H1 (cell line): ENCODE measurements at regions not wholly inside any gene's neighbourhood (a gene's known extent, or its start where the extent isn't known, plus 50 kb on each side); places are given as distances from the start of the nearest gene placed in this dataset.

Experiments
- CTCF ChIA-PET: fragments of 300-600 bp; sonication (Branson Sonifier 250); formaldehyde crosslinking; loops from one replicate; lab custom pipeline; 2021; ENCODE audit not compliant: partially characterized antibody; lab: Charles Lee
- POLR2A ChIA-PET: fragments of 300-600 bp; sonication (Branson Sonifier 250); formaldehyde crosslinking; loops from one replicate; lab custom pipeline; 2021; ENCODE audit warnings: inconsistent platforms; ENCODE audit not compliant: partially characterized antibody; lab: Charles Lee
- DNase-seq, 2 experiments: peaks; one replicate each; pipeline versions ENCODE4 v3.0.0 to v3.0.0-alpha.2; 2010 to 2022; ENCODE audit warnings: low spot score in 2 of 2, low read depth in 1 of 2, mixed read lengths in 1 of 2
- FAIRE-seq: peaks from 2 replicates; lab custom pipeline; 2011; peaks lifted over from hg19 to GRCh38; lab: Jason Lieb, UNC
- H2AFZ ChIP-seq: 2 replicates; pipeline ENCODE4 v1.8.1; 2012; ENCODE audit warnings: low read length, inconsistent platforms
- H2AK5ac ChIP-seq: 2 replicates; pipeline ENCODE4 v1.6.1; 2013; ENCODE audit warnings: low read depth, low read length
- H2BK120ac ChIP-seq: replicated peaks from 2 replicates; pipeline ENCODE3; 2013; ENCODE audit warnings: low read depth, low read length, inconsistent platforms
- H2BK12ac ChIP-seq: 2 replicates; pipeline ENCODE4 v1.6.1; 2013; ENCODE audit warnings: low read depth, low read length
- H2BK15ac ChIP-seq: 2 replicates; pipeline ENCODE4 v1.6.1; 2013; ENCODE audit warnings: low read length
- H2BK20ac ChIP-seq: 2 replicates; pipeline ENCODE4 v1.6.1; 2013; ENCODE audit warnings: low read length
- H2BK5ac ChIP-seq: 2 replicates; pipeline ENCODE4 v1.6.1; 2013; ENCODE audit warnings: low read depth, low read length
- H3K14ac ChIP-seq: 2 replicates; pipeline ENCODE4 v1.6.1; 2013; ENCODE audit warnings: inconsistent platforms; ENCODE audit not compliant: insufficient read length
- H3K18ac ChIP-seq: 2 replicates; pipeline ENCODE4 v1.6.1; 2013; ENCODE audit warnings: low read length; ENCODE audit errors: extremely low read depth
- H3K23ac ChIP-seq: 2 replicates; pipeline ENCODE4 v1.6.1; 2013; ENCODE audit warnings: inconsistent platforms; ENCODE audit not compliant: insufficient read length
- H3K23me2 ChIP-seq: 2 replicates; pipeline ENCODE4 v1.6.1; 2013; ENCODE audit warnings: low read depth, low read length
- H3K27ac ChIP-seq: 2 replicates; pipeline ENCODE4 v1.6.1; 2011; ENCODE audit warnings: low read depth, low read length, inconsistent platforms
- H3K27me3 ChIP-seq, 4 experiments: replicated peaks in 1 of 4; 1 replicate in 1 of 4; 2 replicates in 3 of 4; pipeline versions ENCODE4 v1.6.1 to v1.8.1; 2011 to 2013; ENCODE audit warnings: low read length in 3 of 4, mild to moderate bottlenecking in 3 of 4, inconsistent platforms in 2 of 4, mixed read lengths in 2 of 4, moderate library complexity in 1 of 4; ENCODE audit not compliant: control insufficient read depth in 3 of 4, insufficient read depth in 3 of 4; ENCODE audit errors: extremely low read depth in 1 of 4
- H3K36me3 ChIP-seq, 4 experiments: 2 replicates each; pipeline versions ENCODE4 v1.6.1 to v1.8.1; 2011 to 2013; ENCODE audit warnings: mild to moderate bottlenecking in 4 of 4, low read length in 3 of 4, moderate library complexity in 2 of 4, control low read depth in 1 of 4, inconsistent platforms in 1 of 4; ENCODE audit not compliant: insufficient read depth in 4 of 4, control insufficient read depth in 2 of 4
- H3K4ac ChIP-seq: replicated peaks from 2 replicates; pipeline ENCODE3; 2013; ENCODE audit warnings: low read length, low read depth, mixed read lengths, inconsistent platforms; ENCODE audit not compliant: insufficient read length
- H3K4me1 ChIP-seq, 4 experiments: replicated peaks in 1 of 4; 1 replicate in 1 of 4; 2 replicates in 3 of 4; pipeline versions ENCODE4 v1.6.1 to v1.8.1; 2011 to 2013; ENCODE audit warnings: low read length in 3 of 4, inconsistent platforms in 2 of 4, mixed read lengths in 1 of 4; ENCODE audit not compliant: insufficient read depth in 4 of 4, control insufficient read depth in 3 of 4
- H3K4me2 ChIP-seq, 2 experiments: 2 replicates each; pipeline versions ENCODE4 v1.6.1 to v1.8.1; 2011 to 2013; ENCODE audit warnings: low read depth in 2 of 2, low read length in 2 of 2, control low read depth in 1 of 2, inconsistent platforms in 1 of 2, mild to moderate bottlenecking in 1 of 2; ENCODE audit not compliant: insufficient read depth in 1 of 2
- H3K4me3 ChIP-seq, 4 experiments: fragments of 200-600, 300-600 bp in 1 of 4; sonication (generic), shearing (Covaris generic), sonication (Bioruptor Twin) in 1 of 4; 2 replicates each; pipeline versions ENCODE4 v1.5.1 to v1.8.1; 2011 to 2016; ENCODE audit warnings: low read length in 4 of 4, low read depth in 3 of 4, control low read depth in 2 of 4, inconsistent platforms in 2 of 4, mild to moderate bottlenecking in 2 of 4, mixed read lengths in 1 of 4, moderate library complexity in 1 of 4; ENCODE audit not compliant: insufficient read depth in 2 of 4; ENCODE audit errors: extremely low read depth in 1 of 4
- H3K56ac ChIP-seq: replicated peaks from 2 replicates; pipeline ENCODE3; 2013; ENCODE audit warnings: low read depth, mild to moderate bottlenecking, mixed read lengths, low read length, inconsistent platforms; ENCODE audit not compliant: insufficient read length
- H3K79me1 ChIP-seq: 2 replicates; pipeline ENCODE4 v1.6.1; 2013; ENCODE audit warnings: low read depth, low read length, control low read depth
- H3K79me2 ChIP-seq, 2 experiments: 2 replicates each; pipeline versions ENCODE4 v1.6.1 to v1.8.1; 2012 to 2013; ENCODE audit warnings: low read length in 2 of 2, mild to moderate bottlenecking in 2 of 2, inconsistent platforms in 1 of 2; ENCODE audit not compliant: insufficient read depth in 2 of 2, control insufficient read depth in 1 of 2
- H3K9ac ChIP-seq, 4 experiments: replicated peaks in 1 of 4; 1 replicate in 1 of 4; 2 replicates in 3 of 4; pipeline versions ENCODE4 v1.6.1 to v1.8.1; 2011 to 2013; ENCODE audit warnings: low read depth in 3 of 4, low read length in 3 of 4, control low read depth in 2 of 4, mild to moderate bottlenecking in 2 of 4, moderate library complexity in 2 of 4, inconsistent platforms in 1 of 4; ENCODE audit errors: extremely low read depth in 1 of 4
- H3K9me3 ChIP-seq, 2 experiments: 2 replicates each; pipeline versions ENCODE4 v1.6.1 to v1.8.1; 2012 to 2013; ENCODE audit warnings: mild to moderate bottlenecking in 2 of 2, moderate library complexity in 2 of 2, control low read depth in 1 of 2, inconsistent platforms in 1 of 2, low read depth in 1 of 2, low read length in 1 of 2, mixed read lengths in 1 of 2; ENCODE audit not compliant: insufficient read depth in 2 of 2
- H4K20me1 ChIP-seq, 2 experiments: replicated peaks in 1 of 2; 2 replicates each; pipeline versions ENCODE3 to v1.8.1; 2011 to 2013; ENCODE audit warnings: inconsistent platforms in 2 of 2, low read length in 2 of 2, mild to moderate bottlenecking in 1 of 2; ENCODE audit not compliant: insufficient read depth in 2 of 2, control insufficient read depth in 1 of 2
- H4K5ac ChIP-seq: 2 replicates; pipeline ENCODE4 v1.6.1; 2013; ENCODE audit warnings: low read length, low read depth, mixed read lengths, inconsistent platforms; ENCODE audit not compliant: insufficient read length
- H4K8ac ChIP-seq: 2 replicates; pipeline ENCODE4 v1.8.0; 2013; ENCODE audit warnings: mild to moderate bottlenecking, moderate library complexity, low read length, inconsistent platforms; ENCODE audit not compliant: insufficient read depth; ENCODE audit errors: extremely low read depth
- H4K91ac ChIP-seq: replicated peaks from 2 replicates; pipeline ENCODE3; 2013; ENCODE audit warnings: low read length, mixed read lengths, inconsistent platforms; ENCODE audit not compliant: insufficient read length
- ASH2L ChIP-seq: fragments of 200-600, 300-600 bp; sonication (generic); IDR thresholded peaks from one replicate; pipeline ENCODE4 v1.7.1; 2017; ENCODE audit warnings: low read length
- CBX8 ChIP-seq: fragments of 300-800, 300-1000 bp; sonication (generic); IDR thresholded peaks from 2 replicates; pipeline ENCODE4 v1.7.1; 2016; ENCODE audit warnings: low read depth, low read length, borderline replicate concordance
- CTBP2 ChIP-seq: IDR thresholded peaks from 2 replicates; pipeline ENCODE4 v1.7.0; 2011; ENCODE audit warnings: borderline replicate concordance, mild to moderate bottlenecking, moderate library complexity, mixed read lengths, low read length; ENCODE audit not compliant: insufficient read depth, insufficient read length
- EGR1 ChIP-seq: IDR thresholded peaks from 2 replicates; pipeline ENCODE4 v1.6.1; 2011; ENCODE audit warnings: low read depth, low read length, borderline replicate concordance
- EZH2 ChIP-seq: fragments of 200-600 bp; sonication (generic); IDR thresholded peaks from 2 replicates; pipeline ENCODE4 v1.7.1; 2012; ENCODE audit warnings: low read depth, mild to moderate bottlenecking, moderate library complexity, low read length, inconsistent platforms; ENCODE audit not compliant: severe bottlenecking
- JUN ChIP-seq: IDR thresholded peaks from 2 replicates; pipeline ENCODE4 v1.6.1; 2011; ENCODE audit warnings: low read depth, mild to moderate bottlenecking, improper control_type of control experiment, low read length
- NANOG ChIP-seq: IDR thresholded peaks from 2 replicates; pipeline ENCODE4 v1.6.1; 2011; ENCODE audit warnings: low read length, low read depth, mild to moderate bottlenecking, inconsistent platforms; ENCODE audit not compliant: insufficient read depth, poor library complexity, severe bottlenecking
- NRF1 ChIP-seq: IDR thresholded peaks from 2 replicates; pipeline ENCODE4 v1.6.1; 2011; ENCODE audit warnings: mild to moderate bottlenecking, low read depth, low read length, improper control_type of control experiment
- PHF8 ChIP-seq: fragments of 200-600 bp; sonication (generic); conservative IDR thresholded peaks from 2 replicates; pipeline ENCODE4 v1.7.1; 2012; ENCODE audit warnings: low read depth, mild to moderate bottlenecking, inconsistent platforms, low read length, moderate library complexity
- SRF ChIP-seq: IDR thresholded peaks from 2 replicates; pipeline ENCODE4 v1.6.1; 2011; ENCODE audit warnings: mild to moderate bottlenecking, low read depth, low read length, moderate library complexity
- TAF7 ChIP-seq: optimal IDR thresholded peaks from 2 replicates; pipeline ENCODE3; 2011; ENCODE audit warnings: low read depth, mild to moderate bottlenecking, inconsistent platforms, low read length, moderate library complexity, borderline replicate concordance
- TEAD4 ChIP-seq: IDR thresholded peaks from 2 replicates; pipeline ENCODE4 v1.6.1; 2012; ENCODE audit warnings: low read depth, low read length, inconsistent platforms, mixed read lengths
- WGBS, 2 experiments: shearing (Covaris generic) in 1 of 2; methylation state at CpG; one replicate each; pipeline versions ENCODE4 v1.1.6 to v1.1.7; 2013 to 2015; ENCODE audit warnings: low lambda C conversion rate in 2 of 2, mixed read lengths in 2 of 2, inconsistent platforms in 1 of 2, low coverage in 1 of 2, missing lambda C conversion rate in 1 of 2; ENCODE audit not compliant: insufficient replicate concordance in 2 of 2, insufficient coverage in 1 of 2, insufficient read length in 1 of 2; ENCODE audit errors: extremely low coverage in 1 of 2, missing lambda C conversion rate in 1 of 2; 5-methylcytosine and 5-hydroxymethylcytosine counted together
- TF ChIP-seq, protein P1 (sequence below): IDR thresholded peaks from 2 replicates; pipeline ENCODE4 v1.6.1; 2011; ENCODE audit warnings: low read depth, mild to moderate bottlenecking, low read length; ENCODE audit not compliant: insufficient read depth

DNA sequence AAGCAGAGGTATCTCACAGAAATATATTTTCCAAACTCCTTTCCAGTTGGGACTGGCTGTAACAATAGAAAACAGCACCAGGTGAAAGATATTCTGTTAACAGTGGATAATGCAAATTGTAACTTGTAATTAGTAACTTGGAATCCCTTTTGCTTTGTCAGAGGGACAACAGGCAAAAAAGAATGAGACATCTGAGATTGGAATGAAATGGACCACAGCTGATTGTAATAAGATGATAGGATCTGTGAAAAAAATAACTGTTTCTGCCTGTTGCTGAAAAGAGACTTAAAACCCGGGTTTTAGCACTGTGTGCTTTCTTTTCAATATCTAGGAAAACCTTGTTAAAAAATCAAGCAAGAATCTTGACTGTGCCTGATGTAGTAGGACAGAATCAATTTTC lies 655.7 kb downstream of the METTL15 start:
- H3K56ac ChIP-seq = no peak overlapping the region

More for the DNA sequence above, 655.7 kb downstream of the METTL15 start:
- H2BK5ac ChIP-seq = no peak overlapping the region
- no peak overlapping the region for H3K4me3 ChIP-seq
- H3K27me3 ChIP-seq = no peaks in the 10 kb centered on the region
- TF ChIP-seq TEAD4 (no peak), ASH2L (no peak), CBX8 (no peak), JUN (no peak), CTBP2 (no peak), TAF7 (no peak), PHF8 (no peak), EGR1 (no peak), NANOG (no peak), EZH2 (no peak), SRF (no peak), NRF1 (no peak)
- TF ChIP-seq, protein P1, sequence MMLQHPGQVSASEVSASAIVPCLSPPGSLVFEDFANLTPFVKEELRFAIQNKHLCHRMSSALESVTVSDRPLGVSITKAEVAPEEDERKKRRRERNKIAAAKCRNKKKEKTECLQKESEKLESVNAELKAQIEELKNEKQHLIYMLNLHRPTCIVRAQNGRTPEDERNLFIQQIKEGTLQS = no peak
- no peak overlapping the region for H3K18ac ChIP-seq
- no peak overlapping the region for H2BK20ac ChIP-seq
- no peak overlapping the region for H3K14ac ChIP-seq
- H3K79me2 ChIP-seq = no peaks in the 10 kb centered on the region
- no peak overlapping the region for H2BK12ac ChIP-seq
- H4K20me1 ChIP-seq = no peaks in the 10 kb centered on the region
- no peak overlapping the region for H3K27ac ChIP-seq
- no peak overlapping the region for H2BK15ac ChIP-seq
- no peak for FAIRE-seq
- no peak overlapping the region for H2AK5ac ChIP-seq
- no peak overlapping the region for H2AFZ ChIP-seq
- H3K4me2 ChIP-seq = no peak overlapping the region
- POLR2A ChIA-PET = no interaction called here
- no peaks in the 10 kb centered on the region; the same call in 1 of the 2 replicates for H3K23me2 ChIP-seq
- no peaks in the 10 kb centered on the region for H3K36me3 ChIP-seq
- H4K8ac ChIP-seq = no peak overlapping the region
- no peak overlapping the region for H4K91ac ChIP-seq
- H3K9ac ChIP-seq = no peak overlapping the region
- no peaks in the 10 kb centered on the region for H3K9me3 ChIP-seq
- no peaks in the 10 kb centered on the region for H3K79me1 ChIP-seq
- CTCF ChIA-PET = no interaction called here
- no peak overlapping the region for H3K23ac ChIP-seq
- H3K4me1 ChIP-seq = peaks cover 0 to 5% (median 0%) of the 10 kb centered on the region in 4 experiments; a peak in 2 of 7 replicates
- H3K4ac ChIP-seq = no peak overlapping the region
- no peak overlapping the region for H2BK120ac ChIP-seq
- no peak for DNase-seq
- H4K5ac ChIP-seq = no peak overlapping the region
- WGBS, 2 experiments = 100% methylated on average over 1 of the region's 1 CpG; no CpG with 5 or more reads in 1 of the 2 experiments
